GM12875 (cell line): ENCODE measurements at regions not wholly inside any gene's neighbourhood (a gene's known extent, or its start where the extent isn't known, plus 50 kb on each side); places are given as distances from the start of the nearest gene placed in this dataset.

ENCODE experiments used
- H3K4me3 ChIP-seq: one replicate; pipeline ENCODE4 v1.5.1; 2011; ENCODE audit warnings: low read depth, low read length, control low read depth
- TF ChIP-seq, protein P1 (sequence below): IDR thresholded peaks from 2 replicates; pipeline ENCODE4 v1.5.1; 2011; ENCODE audit warnings: low read depth, mild to moderate bottlenecking, control low read depth, inconsistent platforms, low read length, moderate library complexity, borderline replicate concordance; ENCODE audit not compliant: insufficient read depth

DNA sequence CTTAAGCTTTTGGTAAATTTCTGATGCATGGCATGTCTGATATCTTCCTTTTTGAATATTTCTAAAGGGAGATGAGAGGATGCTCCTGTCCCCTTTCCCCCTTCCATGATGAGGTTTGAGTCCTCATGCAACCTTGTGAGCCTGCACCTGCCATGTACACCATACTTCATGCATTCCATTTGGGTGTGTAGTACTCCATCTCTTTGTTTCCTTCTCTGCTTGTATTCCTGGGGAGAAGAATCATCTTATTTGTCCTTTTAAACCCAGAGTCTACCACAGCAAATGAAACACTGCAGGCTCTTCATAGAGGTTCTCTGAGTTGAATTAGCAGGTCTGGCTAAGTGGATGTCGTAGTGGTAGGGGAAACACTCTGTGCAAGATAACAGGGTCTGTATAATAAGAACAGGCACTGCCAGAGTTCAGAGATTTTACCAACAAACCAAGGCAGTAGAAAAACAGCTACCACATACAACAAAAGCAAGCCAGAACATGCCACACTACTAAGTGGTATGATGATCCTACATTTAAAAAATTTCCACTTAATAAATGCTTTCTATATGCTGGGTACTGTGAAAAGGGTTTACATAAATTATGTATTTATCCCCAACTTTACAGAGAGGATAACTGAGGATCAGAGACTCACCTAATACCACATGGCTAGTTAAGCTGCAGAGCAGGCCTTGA is 439.8 kb upstream of the GRIA1 start:
- no peak overlapping the region for H3K4me3 ChIP-seq
- TF ChIP-seq, protein P1, sequence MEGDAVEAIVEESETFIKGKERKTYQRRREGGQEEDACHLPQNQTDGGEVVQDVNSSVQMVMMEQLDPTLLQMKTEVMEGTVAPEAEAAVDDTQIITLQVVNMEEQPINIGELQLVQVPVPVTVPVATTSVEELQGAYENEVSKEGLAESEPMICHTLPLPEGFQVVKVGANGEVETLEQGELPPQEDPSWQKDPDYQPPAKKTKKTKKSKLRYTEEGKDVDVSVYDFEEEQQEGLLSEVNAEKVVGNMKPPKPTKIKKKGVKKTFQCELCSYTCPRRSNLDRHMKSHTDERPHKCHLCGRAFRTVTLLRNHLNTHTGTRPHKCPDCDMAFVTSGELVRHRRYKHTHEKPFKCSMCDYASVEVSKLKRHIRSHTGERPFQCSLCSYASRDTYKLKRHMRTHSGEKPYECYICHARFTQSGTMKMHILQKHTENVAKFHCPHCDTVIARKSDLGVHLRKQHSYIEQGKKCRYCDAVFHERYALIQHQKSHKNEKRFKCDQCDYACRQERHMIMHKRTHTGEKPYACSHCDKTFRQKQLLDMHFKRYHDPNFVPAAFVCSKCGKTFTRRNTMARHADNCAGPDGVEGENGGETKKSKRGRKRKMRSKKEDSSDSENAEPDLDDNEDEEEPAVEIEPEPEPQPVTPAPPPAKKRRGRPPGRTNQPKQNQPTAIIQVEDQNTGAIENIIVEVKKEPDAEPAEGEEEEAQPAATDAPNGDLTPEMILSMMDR: no peak

DNA sequence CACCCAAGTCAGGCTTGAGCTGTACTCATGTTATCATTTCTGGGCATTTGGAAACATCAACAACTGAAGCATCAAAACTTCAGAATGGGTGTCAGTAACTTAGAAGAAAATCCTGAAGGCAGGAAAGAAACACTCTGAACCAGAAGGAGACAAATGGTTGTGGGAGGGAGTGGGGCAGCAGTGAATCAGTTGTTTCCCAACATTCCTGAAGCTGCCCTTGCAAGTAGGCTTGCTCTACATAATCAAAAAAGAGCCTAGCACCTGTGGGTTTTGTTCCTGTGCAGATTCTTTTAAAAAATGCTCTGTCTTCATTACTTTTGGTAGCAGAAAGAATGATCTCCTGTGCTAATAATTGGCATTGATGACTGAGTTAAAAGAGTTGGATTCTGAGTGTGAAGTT is 424.2 kb upstream of the GRIA1 start:
- H3K4me3 ChIP-seq: no peak overlapping the region
- TF ChIP-seq, protein P1: no peak

DNA sequence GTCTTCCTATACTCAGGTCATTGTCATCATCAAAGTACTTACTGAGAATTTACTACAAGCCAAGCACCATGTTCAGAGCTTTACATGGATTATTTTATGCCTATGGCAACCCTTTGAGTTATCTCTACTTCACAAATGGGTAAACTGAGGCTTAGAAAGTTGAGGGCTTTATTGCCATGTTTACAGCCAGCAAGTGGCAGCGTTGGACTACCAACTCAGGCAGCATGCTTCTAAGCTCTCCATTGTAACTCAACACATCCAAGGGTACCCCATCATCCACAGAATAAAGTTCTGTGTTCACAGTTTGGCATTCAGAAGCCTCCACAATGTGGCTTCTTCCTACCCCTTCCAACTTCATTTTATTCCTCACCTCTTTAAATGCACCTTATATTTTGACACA is 422.6 kb upstream of the GRIA1 start:
- no peak overlapping the region for H3K4me3 ChIP-seq
- TF ChIP-seq, protein P1: no peak

DNA sequence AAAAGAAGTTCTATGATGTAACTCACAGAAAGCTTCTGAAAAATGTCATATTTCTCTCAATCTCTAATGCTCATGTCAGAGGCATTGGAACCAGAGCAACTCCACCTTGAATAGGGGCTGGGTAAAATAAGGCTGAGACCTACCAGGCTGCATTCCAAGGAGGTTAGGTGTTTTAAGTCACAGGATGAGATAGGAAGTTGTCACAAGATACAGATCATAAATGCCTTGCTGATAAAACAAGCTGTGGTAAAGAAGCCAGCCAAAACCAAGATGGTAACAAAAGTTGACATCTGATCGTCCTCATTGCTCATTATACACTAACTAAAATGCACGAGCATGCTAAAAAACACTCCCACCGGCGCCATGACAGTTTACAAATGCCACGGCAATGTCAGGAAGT is 411.1 kb upstream of the GRIA1 start:
- TF ChIP-seq, protein P1: no peak

DNA sequence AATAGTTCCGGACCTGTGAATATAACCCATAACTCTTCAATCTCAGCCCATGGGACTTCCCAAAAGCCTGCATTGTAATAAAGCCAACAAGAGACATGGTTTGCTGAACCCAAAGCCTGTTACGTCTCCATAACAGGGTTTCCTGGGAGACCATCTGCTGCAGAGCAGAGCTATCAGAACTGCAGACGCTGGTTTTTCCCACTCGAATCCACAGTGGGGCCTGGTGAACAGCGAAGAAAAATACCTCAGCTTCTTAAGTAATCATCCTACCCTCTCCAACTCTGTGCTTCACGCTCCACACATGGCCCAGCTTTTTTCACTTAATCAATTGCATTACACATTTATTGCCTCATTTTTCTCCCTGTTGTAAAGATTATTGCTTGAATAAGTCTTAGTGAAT is 409.5 kb upstream of the GRIA1 start:
- TF ChIP-seq, protein P1: no peak
- no peak overlapping the region for H3K4me3 ChIP-seq

More for the DNA sequence above, 411.1 kb upstream of the GRIA1 start:
- H3K4me3 ChIP-seq: no peak overlapping the region

DNA sequence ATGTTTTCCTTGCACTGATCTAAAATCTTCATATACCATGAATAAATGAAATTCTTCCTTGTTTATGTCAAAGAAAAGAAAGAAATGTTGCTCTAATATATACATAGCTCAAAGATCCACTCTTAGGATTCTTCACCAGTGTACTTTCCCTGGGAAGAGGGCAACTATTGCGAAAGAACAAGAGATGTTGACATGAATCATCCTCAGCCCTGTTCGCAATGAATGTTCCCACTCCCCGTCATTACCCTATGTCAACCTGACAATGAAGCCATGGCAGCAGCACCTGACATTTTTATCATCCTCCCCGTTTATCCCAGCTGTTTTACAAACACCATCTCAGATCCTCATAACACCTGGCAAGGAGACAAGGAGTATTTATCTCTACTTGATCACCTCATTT is 409.1 kb upstream of the GRIA1 start:
- no peak overlapping the region for H3K4me3 ChIP-seq
- TF ChIP-seq, protein P1: no peak

DNA sequence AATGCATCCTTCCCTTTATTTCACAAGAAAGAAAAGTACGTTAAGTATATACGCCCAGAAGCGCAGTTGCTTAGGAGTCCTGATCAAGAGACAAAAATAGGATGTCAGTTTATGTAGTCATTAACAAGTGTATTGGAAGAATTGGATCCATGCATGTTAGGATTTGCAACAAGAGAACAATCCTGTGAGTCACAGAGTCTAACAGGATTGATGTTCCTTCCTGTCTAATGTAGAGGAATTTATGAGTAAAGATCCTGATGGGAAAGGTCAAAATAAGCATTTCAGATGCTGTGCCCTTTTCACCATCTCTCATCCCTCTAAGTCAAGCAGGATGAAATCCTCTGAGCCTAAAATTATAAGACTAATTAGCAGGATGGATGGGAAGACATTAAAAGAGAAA is 406.0 kb upstream of the GRIA1 start:
- H3K4me3 ChIP-seq: no peak overlapping the region
- TF ChIP-seq, protein P1: no peak
